ENCODE measurements at regions not wholly inside any gene's neighbourhood (a gene's known extent, or its start where the extent isn't known, plus 50 kb on each side); places are given as distances from the start of the nearest gene placed in this dataset.

DNA sequence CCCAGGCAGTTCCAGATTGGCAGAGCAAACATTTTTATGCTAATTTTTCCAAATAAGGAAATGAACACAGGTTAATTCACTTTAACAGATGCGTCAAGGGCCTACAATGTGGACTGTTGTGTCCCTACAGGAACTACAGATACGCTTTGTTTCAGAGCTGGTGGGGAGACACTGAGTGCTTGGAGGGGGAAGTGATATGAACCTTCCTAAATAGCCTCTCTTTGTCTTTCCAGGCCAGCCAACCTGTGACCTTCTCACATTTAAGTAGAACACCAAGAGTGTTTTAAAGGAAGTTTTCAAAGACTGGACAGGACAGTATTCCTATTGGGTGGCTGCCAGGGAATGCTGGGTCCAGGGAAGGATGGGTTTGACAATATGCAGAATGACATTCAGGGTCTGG, 141.3 kb downstream of the ZNF664 start:
- Mint-ChIP-seq H3K27me3 (peaks cover 3% of the 10 kb centered on the region), H3K4me3 (ENCODE audit: low read depth) (no peak overlapping the region), H3K4me1 (ENCODE audit: low read depth) (peaks cover 4% of the 10 kb centered on the region), H3K36me3 (ENCODE audit: insufficient read depth) (peaks cover 2% of the 10 kb centered on the region), H3K27ac (no peak overlapping the region), H3K9me3 (ENCODE audit: low read depth) (peaks cover 10% of the 10 kb centered on the region)
- no peak for DNase-seq (ENCODE audit: low spot score, unreplicated experiment)
- TF ChIP-seq, protein P1, sequence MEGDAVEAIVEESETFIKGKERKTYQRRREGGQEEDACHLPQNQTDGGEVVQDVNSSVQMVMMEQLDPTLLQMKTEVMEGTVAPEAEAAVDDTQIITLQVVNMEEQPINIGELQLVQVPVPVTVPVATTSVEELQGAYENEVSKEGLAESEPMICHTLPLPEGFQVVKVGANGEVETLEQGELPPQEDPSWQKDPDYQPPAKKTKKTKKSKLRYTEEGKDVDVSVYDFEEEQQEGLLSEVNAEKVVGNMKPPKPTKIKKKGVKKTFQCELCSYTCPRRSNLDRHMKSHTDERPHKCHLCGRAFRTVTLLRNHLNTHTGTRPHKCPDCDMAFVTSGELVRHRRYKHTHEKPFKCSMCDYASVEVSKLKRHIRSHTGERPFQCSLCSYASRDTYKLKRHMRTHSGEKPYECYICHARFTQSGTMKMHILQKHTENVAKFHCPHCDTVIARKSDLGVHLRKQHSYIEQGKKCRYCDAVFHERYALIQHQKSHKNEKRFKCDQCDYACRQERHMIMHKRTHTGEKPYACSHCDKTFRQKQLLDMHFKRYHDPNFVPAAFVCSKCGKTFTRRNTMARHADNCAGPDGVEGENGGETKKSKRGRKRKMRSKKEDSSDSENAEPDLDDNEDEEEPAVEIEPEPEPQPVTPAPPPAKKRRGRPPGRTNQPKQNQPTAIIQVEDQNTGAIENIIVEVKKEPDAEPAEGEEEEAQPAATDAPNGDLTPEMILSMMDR (IDR thresholded peaks at IDR 0.05; ENCODE audit: unreplicated experiment) = no peak

GRCh38 chr12:124115496-124115895, 142.5 kb downstream of the ZNF664 start:
- TF ChIP-seq, protein P1 (IDR thresholded peaks at IDR 0.05; ENCODE audit: unreplicated experiment) = no peak
- Mint-ChIP-seq H3K36me3 (ENCODE audit: insufficient read depth) (no peaks in the 10 kb centered on the region), H3K27ac (no peak overlapping the region), H3K27me3 (peaks cover 3% of the 10 kb centered on the region), H3K4me1 (ENCODE audit: low read depth) (no peaks in the 10 kb centered on the region), H3K4me3 (ENCODE audit: low read depth) (no peak overlapping the region), H3K9me3 (ENCODE audit: low read depth) (peaks cover 3% of the 10 kb centered on the region)
- DNase-seq (ENCODE audit: low spot score, unreplicated experiment) = no peak

- Mint-ChIP-seq H3K27me3 (peaks cover 3% of the 10 kb centered on the region), H3K27ac (no peak overlapping the region), H3K36me3 (ENCODE audit: insufficient read depth) (no peaks in the 10 kb centered on the region), H3K4me1 (ENCODE audit: low read depth) (no peaks in the 10 kb centered on the region), H3K9me3 (ENCODE audit: low read depth) (peaks cover 3% of the 10 kb centered on the region), H3K4me3 (ENCODE audit: low read depth) (no peak overlapping the region)
- DNase-seq (ENCODE audit: low spot score, unreplicated experiment) = no peak
- TF ChIP-seq, protein P1 (IDR thresholded peaks at IDR 0.05; ENCODE audit: unreplicated experiment) = no peak
Measured at GRCh38 chr12:124115976-124116690, 143.1 kb downstream of the ZNF664 start.

- Mint-ChIP-seq H3K4me3 (ENCODE audit: low read depth) (no peak overlapping the region), H3K4me1 (ENCODE audit: low read depth) (peaks cover 10% of the 10 kb centered on the region), H3K27ac (no peak overlapping the region), H3K27me3 (no peaks in the 10 kb centered on the region), H3K9me3 (ENCODE audit: low read depth) (no peaks in the 10 kb centered on the region), H3K36me3 (ENCODE audit: insufficient read depth) (no peaks in the 10 kb centered on the region)
- TF ChIP-seq, protein P1 (IDR thresholded peaks at IDR 0.05; ENCODE audit: unreplicated experiment) = no peak
- DNase-seq (ENCODE audit: low spot score, unreplicated experiment) = no peak
Measured at GRCh38 chr12:124120739-124121138, 147.7 kb downstream of the ZNF664 start.

- Mint-ChIP-seq H3K4me1 (ENCODE audit: low read depth) (peaks cover 13% of the 10 kb centered on the region), H3K9me3 (ENCODE audit: low read depth) (no peaks in the 10 kb centered on the region), H3K27ac (no peak overlapping the region), H3K4me3 (ENCODE audit: low read depth) (no peak overlapping the region), H3K27me3 (no peaks in the 10 kb centered on the region), H3K36me3 (ENCODE audit: insufficient read depth) (no peaks in the 10 kb centered on the region)
- TF ChIP-seq, protein P1 (IDR thresholded peaks at IDR 0.05; ENCODE audit: unreplicated experiment) = no peak
- no peak for DNase-seq (ENCODE audit: low spot score, unreplicated experiment)
Measured at GRCh38 chr12:124122722-124123121, 149.7 kb downstream of the ZNF664 start.

Data from progenitor cell of endocrine pancreas (in vitro differentiated cells).